ENCODE measurements at regions not wholly inside any gene's neighbourhood (a gene's known extent, or its start where the extent isn't known, plus 50 kb on each side); places are given as distances from the start of the nearest gene placed in this dataset.

- FAIRE-seq: no peak
- ChIA-PET POLR2A (no interaction called here), CTCF (ENCODE audit: low intra/inter-chr PET ratio, low total read pairs) (no interaction called here)
- Histone ChIP-seq H3K27ac (ENCODE audit: extremely low read length, insufficient read depth, low read length) (no peak overlapping the region), H3K27me3 (ENCODE audit: control insufficient read depth in 1 of 2, insufficient read depth in 2 of 2, low read length in 2 of 2) (peaks cover 23 to 66% of the 10 kb centered on the region in 2 experiments; a peak in 3 of 5 replicates), H3K4me3 (replicated peaks in 1 of 3; ENCODE audit: insufficient read depth in 1 of 3, low read depth in 2 of 3, low read length in 3 of 3) (no peak overlapping the region), H2AFZ (ENCODE audit: low read length) (no peak overlapping the region), H3K36me3 (replicated peaks in 1 of 2; ENCODE audit: control insufficient read depth in 1 of 2, insufficient read depth in 2 of 2, low read length in 2 of 2) (no peaks in the 10 kb centered on the region), H3K9ac (ENCODE audit: insufficient read depth, low read depth, low read length) (no peak overlapping the region), H3K9me3 (ENCODE audit: low read length) (no peaks in the 10 kb centered on the region), H3K4me2 (ENCODE audit: low read depth, low read length) (no peak overlapping the region), H3K4me1 (ENCODE audit: insufficient read depth, low read length) (no peaks in the 10 kb centered on the region), H3K79me2 (ENCODE audit: insufficient read depth, low read length) (no peaks in the 10 kb centered on the region), H4K20me1 (ENCODE audit: insufficient read depth, low read length) (no peaks in the 10 kb centered on the region)
- ATAC-seq: no peak
- 58% methylated on average over 14 of the region's 17 CpGs for WGBS (ENCODE audit: low lambda C conversion rate)
- in situ Hi-C loops (cut with HindIII; ENCODE audit: extremely low pct_ligation_motif_present, low pct_unique_long_range_greater_than_20kb) (no loop called here), intact Hi-C loops (cut with micrococcal nuclease; ENCODE audit: unreplicated experiment) (no loop called here)
- no peak for TF ChIP-seq CEBPG (CRISPR knock-in tag; IDR thresholded peaks at IDR 0.05)
- TF ChIP-seq NFKBIZ (CRISPR knock-in tag; IDR thresholded peaks at IDR 0.05): no peak
- TF ChIP-seq ATF1 (CRISPR knock-in tag; IDR thresholded peaks at IDR 0.05): no peak
- no peak for TF ChIP-seq PPARG (CRISPR knock-in tag; conservative IDR thresholded peaks at IDR 0.05)
- no peak for TF ChIP-seq ZNF567 (CRISPR knock-in tag; IDR thresholded peaks at IDR 0.05; ENCODE audit: borderline replicate concordance)
- no peak for TF ChIP-seq ZFP82 (CRISPR knock-in tag; IDR thresholded peaks at IDR 0.05; ENCODE audit: borderline replicate concordance)
- TF ChIP-seq ZNF557 (CRISPR knock-in tag; IDR thresholded peaks at IDR 0.05): no peak
- TF ChIP-seq ZNF564 (CRISPR knock-in tag; IDR thresholded peaks at IDR 0.05): no peak
- no peak for TF ChIP-seq ZFP36 (IDR thresholded peaks at IDR 0.05; ENCODE audit: borderline replicate concordance, low read depth, low read length, partially characterized antibody)
- TF ChIP-seq HIVEP1 (CRISPR knock-in tag; IDR thresholded peaks at IDR 0.05): no peak
- no peak for TF ChIP-seq SP140L (CRISPR knock-in tag; IDR thresholded peaks at IDR 0.05; ENCODE audit: borderline replicate concordance)
- TF ChIP-seq TIGD3 (CRISPR knock-in tag; IDR thresholded peaks at IDR 0.05; ENCODE audit: borderline replicate concordance): no peak
- DNase-seq (ENCODE audit: low spot score): no peak
- BruUV-seq (replicated peaks): no TSS peak
These were observed 801.7 kb downstream of the BRD1 start for GRCh38 chr22:49025791-49026493.

Measured in HepG2 (cell line).